ENCODE measurements at regions not wholly inside any gene's neighbourhood (a gene's known extent, or its start where the extent isn't known, plus 50 kb on each side); places are given as distances from the start of the nearest gene placed in this dataset.

- no peak for DNase-seq (ENCODE audit: low read depth in 3 of 3)
Observed at GRCh38 chr19:30217461-30217860, 154.7 kb upstream of the ZNF536 start.

GRCh38 chr19:30219702-30220101 is 152.5 kb upstream of the ZNF536 start:
- no peak for DNase-seq (ENCODE audit: low read depth in 3 of 3)

GRCh38 chr19:30221176-30221575 is 151.0 kb upstream of the ZNF536 start:
- DNase-seq (ENCODE audit: low read depth in 3 of 3), result no peak

GRCh38 chr19:30222428-30222873 is 149.7 kb upstream of the ZNF536 start:
- DNase-seq (ENCODE audit: low read depth in 3 of 3), result no peak

- no peak for DNase-seq (ENCODE audit: low read depth in 3 of 3)
Observed at GRCh38 chr19:30222992-30223865, 149.0 kb upstream of the ZNF536 start.

GRCh38 chr19:30223866-30224688 is 148.1 kb upstream of the ZNF536 start:
- no peak for DNase-seq (ENCODE audit: low read depth in 3 of 3)

GRCh38 chr19:30224689-30225606 is 147.2 kb upstream of the ZNF536 start:
- no peak for DNase-seq (ENCODE audit: low read depth in 3 of 3)

GRCh38 chr19:30225676-30226463 is 146.3 kb upstream of the ZNF536 start:
- no peak for DNase-seq (ENCODE audit: low read depth in 3 of 3)

GRCh38 chr19:30226464-30227011 is 145.6 kb upstream of the ZNF536 start:
- DNase-seq (ENCODE audit: low read depth in 3 of 3), result no peak

- no peak for DNase-seq (ENCODE audit: low read depth in 3 of 3)
Observed at GRCh38 chr19:30227012-30227621, 145.1 kb upstream of the ZNF536 start.

- DNase-seq (ENCODE audit: low read depth in 3 of 3), result peak; percentile 6 to 62 (median 17)
Observed at GRCh38 chr19:30227661-30228112, 144.5 kb upstream of the ZNF536 start.

GRCh38 chr19:30228113-30228834 is 143.9 kb upstream of the ZNF536 start:
- no peak for DNase-seq (ENCODE audit: low read depth in 3 of 3)

- DNase-seq (ENCODE audit: low read depth in 3 of 3), result no peak
Observed at GRCh38 chr19:30228835-30229524, 143.2 kb upstream of the ZNF536 start.

GRCh38 chr19:30229525-30230174 is 142.5 kb upstream of the ZNF536 start:
- no peak for DNase-seq (ENCODE audit: low read depth in 3 of 3)

GRCh38 chr19:30231408-30232318 is 140.5 kb upstream of the ZNF536 start:
- no peak for DNase-seq (ENCODE audit: low read depth in 3 of 3)

- DNase-seq (ENCODE audit: low read depth in 3 of 3), result no peak
Observed at GRCh38 chr19:30233375-30233774, 138.8 kb upstream of the ZNF536 start.

- no peak for DNase-seq (ENCODE audit: low read depth in 3 of 3)
Observed at GRCh38 chr19:30235946-30236345, 136.2 kb upstream of the ZNF536 start.
